Activated CD4-positive, alpha-beta T cell treated with anti-CD3 and anti-CD28 coated beads for 24 hours (primary cell): ENCODE measurements at regions not wholly inside any gene's neighbourhood (a gene's known extent, or its start where the extent isn't known, plus 50 kb on each side); places are given as distances from the start of the nearest gene placed in this dataset.

Experiments used
- DNase-seq, 2 donors: peaks; one replicate each; pipeline ENCODE4 v3.0.0-alpha.2; 2020; ENCODE audit warnings: low read depth in 2 of 2

DNA sequence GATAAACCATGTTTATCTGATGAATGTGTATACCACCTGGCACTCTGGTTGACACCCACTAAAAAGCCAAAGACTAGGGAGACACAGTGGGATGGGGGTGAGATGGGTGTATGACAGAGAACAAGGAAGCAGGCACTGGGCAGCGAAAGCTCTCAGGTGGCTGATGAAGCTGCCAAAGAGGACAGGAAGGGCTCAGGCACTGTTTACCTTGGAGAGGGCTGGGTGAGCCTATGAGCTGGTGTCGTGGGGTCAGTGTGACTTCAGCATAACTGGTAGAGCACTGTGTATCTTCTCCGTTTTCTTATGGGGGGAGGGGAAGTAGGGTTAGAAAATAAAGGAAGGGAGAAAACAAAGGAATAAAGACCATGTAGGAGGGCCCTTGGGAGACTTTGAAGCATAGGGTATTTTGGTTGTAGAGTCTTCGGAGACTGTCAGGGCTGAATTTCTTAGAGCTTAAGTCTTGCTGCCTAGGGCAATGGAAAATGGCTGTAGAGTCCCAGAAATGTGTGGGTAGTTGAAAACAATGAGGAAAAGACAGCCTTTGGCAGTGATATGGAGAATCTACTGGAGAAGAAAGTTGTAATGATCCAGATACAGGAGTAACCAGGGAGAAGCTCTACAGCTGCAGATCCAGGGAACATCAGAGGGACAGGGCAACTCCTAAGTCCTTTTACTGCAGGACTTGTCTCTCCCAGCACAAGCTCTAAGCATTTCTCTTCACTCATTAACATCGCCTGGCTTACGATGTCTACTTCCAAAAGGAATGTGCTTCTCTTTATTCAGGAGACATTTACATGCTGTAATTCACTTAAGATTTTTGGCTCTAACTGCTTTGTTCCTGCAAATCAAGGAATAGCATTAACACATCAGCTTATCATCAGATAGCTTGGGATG, 120.0 kb downstream of the AQP4 start:
- DNase-seq, result no peak

DNA sequence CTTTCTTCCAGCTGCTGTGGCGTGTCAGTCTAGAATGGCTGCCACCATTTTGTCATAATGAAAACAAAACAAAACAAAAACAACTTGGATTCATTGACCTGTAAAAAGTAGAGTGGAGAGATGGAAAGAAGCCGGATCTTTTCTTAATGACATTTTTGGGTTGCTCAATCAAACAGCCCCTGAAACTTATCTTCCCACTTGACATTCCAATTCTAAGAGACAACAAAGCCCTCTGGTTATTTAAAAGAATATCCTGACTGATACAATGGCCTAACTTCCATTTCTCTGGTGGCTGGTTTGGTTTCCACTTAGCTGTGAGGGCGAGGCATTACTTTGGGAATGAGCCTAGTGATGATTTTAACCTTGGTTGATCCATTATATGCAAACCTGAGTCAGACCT, 123.7 kb downstream of the AQP4 start:
- no peak for DNase-seq

DNA sequence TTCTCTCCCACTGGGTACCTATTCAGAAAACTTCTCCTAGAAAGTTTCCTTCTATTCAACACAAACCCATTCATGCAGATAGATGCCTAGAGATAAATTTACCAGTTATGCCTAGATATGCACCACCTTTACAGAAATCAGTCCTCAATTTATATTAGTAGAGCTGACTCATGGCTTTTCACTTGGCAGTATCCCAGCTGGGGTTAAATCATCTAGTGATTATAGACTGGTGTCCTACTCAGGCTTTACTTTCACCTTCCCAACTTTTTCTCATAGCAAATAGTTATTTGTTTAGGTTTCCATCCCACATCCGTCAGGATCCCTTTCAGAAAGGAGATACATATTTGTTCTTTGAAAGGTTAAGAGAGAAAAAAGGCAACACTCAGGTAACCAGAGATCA, 124.5 kb downstream of the AQP4 start:
- no peak for DNase-seq

DNA sequence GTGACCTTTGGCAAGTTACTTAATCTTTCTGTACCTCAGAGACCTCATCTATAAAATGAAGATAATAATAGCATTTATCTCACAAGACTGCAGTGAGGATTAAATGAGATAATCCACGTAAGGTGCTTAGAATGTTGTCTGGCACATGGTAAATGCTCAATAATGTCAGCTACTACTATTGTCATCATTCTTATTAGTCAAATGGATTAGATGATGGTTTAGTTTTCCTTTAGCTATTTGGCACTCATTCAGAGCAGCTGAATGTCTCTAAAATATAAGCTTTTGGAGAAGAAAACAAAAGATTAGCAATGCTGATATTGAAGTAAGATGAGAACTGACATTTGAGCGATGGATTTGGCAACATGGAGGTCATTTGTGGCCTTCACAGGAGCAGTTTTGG, 125.1 kb downstream of the AQP4 start:
- DNase-seq, result no peak

DNA sequence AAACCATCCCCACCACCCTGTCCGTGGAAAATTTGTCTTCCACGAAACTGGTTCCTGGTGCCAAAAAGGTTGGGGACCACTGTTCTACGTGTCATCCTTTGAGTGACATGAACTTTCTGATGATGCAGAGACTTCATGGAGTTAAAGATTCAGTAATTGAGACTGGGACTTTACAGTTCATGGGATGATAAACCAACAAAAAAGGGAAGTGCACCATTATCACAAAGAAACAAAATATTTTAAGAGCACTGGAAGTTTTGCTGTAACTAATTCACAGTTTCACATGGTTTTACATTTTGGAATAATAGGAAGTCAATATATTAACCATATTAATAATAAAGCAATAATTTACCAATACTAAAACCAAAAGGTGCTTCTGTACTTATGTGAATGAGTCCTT, 126.8 kb downstream of the AQP4 start:
- DNase-seq, result no peak

- no peak for DNase-seq
Observed at GRCh38 chr18:26736301-26736700, 129.2 kb downstream of the AQP4 start.

DNA sequence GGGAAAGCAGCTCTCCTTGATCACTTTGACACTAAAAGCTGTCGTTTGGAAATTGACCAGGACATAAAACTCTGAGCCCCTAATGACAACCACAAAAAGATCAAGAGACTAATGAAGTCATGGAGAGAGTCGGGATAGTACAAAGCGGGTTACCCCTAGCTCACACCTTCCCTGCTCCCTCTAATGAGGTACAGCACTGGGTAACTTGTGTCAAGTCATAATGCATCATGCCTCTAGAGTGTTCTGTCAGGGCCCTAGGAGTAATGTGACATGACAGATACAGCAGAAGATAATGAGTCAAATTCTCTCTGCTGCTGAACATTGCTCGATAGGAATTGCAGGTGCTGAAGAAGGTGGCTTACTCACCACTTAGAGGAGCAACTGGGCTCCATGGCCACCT, 130.7 kb downstream of the AQP4 start:
- DNase-seq, result no peak

- no peak for DNase-seq
Observed at GRCh38 chr18:26729449-26729848, 136.1 kb downstream of the AQP4 start.

DNA sequence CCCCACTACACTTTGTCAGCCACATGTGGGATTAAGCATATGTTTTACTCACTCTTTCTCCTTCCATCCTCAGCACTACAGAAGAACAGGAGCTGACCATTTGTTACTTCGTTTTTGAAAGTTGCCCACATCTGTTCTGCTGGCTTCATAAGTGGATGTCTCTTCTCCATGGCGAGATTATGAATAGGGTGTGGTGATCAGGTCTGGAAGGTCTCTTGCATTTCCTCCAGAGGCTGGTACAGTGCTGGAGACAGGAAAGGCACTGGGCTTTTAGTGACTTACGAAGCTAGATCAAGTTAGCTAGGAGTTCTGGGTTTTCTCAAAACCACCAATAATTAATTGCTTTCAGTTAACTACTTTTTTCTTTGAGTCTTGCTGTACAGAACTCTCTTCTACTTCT, 136.5 kb downstream of the AQP4 start:
- DNase-seq, result no peak

GRCh38 chr18:26723981-26724380, 141.5 kb downstream of the AQP4 start:
- no peak for DNase-seq

DNA sequence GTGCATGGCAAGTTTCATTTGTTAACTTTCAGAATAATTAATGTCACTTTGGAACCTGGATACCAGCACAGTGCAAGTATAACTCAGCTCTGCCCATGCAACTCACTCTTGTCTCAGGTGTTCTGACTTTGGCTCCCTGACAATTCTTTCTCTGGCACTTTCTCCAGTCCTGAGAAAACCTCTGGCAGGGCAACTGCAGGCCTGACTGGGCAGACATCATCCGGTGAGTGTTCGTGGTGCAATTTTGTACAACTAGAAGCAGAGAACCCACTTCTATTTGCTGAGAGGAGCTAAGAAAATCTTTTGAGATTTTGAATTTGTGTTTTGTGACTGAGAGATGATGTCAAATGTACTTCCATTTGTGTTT, 143.0 kb downstream of the AQP4 start:
- DNase-seq, result no peak

DNA sequence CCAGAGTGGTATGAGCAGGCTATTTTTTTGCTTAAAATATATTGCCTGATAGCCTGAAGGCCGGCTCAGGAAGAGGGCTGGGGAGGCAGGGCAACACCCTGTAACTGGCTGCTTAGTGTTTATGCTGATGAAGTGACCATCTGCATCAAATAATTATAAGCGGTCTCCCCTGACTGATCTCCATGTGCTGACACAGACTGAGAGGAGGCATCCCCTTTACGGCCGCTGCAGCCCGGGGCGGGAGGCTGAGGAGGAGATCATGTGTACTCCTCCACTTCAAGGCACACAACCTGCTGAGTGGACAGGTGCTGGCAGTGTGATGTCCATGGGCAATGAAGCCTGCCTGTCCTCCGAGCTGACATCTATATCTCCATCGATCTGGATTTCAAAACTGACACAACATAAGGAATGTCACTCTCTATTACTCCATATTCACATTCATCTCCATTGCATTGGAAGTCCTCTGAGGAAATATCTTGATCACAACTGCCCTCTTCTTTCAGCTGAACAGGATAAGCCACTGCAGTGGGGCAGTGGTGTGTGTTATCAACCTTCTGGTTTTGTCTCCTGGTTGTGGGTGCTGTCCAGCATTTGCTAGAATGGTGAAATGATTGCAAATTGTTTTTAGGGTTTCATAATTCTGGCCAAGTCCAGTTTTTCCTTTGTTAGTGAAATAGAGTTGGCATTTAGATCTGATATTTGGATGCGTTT, 143.5 kb downstream of the AQP4 start:
- DNase-seq, result no peak

DNA sequence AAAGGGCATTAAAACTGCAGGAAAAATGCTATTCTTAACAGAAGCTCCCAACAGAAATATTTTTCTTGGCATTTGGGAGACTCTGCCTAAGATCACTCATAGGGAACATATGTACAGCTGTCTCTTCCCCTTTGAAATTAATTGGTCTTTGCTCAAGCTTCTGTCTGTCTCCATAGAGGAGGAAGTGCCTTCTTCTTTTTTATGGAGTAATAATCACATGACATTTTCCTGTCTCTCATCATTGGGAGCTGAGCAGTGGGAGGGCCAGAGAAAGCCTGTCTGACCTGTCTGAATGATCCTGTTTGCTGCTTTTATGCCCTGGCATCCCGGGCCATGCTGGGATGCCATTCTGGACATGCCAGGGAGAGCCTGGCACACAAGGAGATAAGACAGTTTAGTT, 145.6 kb downstream of the AQP4 start:
- DNase-seq, result no peak

- no peak for DNase-seq
Observed at GRCh38 chr18:26717123-26717719, 148.3 kb downstream of the AQP4 start.

- no peak for DNase-seq
Observed at GRCh38 chr18:26714739-26715138, 150.8 kb downstream of the AQP4 start.

DNA sequence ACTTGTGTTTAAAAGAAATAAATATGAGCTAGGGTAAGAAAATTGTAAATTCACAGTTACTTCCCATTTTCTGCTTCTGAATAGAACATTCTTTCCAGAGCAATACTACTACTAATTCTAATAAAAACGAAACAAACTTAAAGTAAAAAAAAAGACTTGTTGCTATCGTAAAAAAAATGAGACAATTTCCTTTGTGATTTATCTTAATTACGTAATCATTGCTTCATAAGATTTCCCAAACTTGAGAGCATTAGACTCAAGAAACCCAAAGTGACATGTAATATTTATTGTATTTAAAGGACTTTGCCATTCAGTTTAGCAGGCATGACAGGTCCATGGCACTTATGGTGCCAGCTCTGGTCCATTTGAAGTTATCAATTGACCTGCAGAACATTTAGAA, 153.8 kb downstream of the AQP4 start:
- DNase-seq, result no peak

GRCh38 chr18:26710470-26711096, 154.9 kb downstream of the AQP4 start:
- no peak for DNase-seq

- DNase-seq, result no peak
Observed at GRCh38 chr18:26709897-26710296, 155.6 kb downstream of the AQP4 start.

DNA sequence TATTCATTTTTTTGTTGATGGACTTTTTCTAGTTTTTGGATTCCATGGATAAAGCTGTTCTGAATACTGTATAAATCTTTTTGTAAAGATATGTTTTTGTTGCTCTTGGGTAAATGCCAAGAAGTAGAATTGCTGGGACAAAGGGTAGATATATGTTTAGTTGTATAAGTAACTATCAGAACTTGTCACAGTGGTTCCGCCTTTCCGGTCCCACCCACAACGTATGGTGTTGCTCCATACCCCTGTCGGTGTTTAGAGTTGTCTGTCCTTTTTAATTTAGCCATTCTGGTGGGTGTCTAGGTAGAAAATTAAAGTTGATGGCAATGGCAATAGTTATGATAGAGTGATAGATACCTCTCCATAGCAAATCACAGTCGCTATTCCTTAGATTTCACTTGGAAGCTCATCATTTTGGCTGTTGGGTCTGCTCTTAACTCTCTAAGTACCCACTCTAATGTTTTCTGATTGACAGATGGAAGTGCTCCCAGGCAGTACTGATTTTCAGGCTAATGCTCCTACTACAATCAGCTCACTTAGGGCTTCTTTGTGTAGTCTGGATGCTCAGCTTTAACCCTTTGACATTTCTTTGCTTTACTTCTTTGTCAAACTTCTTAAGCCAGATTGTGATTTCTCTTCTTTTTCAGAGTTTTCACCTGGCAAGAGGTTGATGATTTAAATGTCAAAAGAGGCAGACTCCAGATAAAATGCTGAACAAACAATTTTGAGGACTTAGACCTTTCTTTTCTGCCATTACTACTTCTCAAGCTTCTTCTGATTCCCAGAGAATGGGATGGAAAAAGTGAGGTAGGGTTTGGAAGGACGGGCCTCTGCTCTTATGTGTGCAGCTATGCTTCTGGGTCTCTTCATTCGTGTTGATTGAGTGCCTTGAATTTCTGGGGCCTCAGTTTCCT, 156.4 kb downstream of the AQP4 start:
- DNase-seq, result no peak

GRCh38 chr18:26706911-26707351, 158.6 kb downstream of the AQP4 start:
- no peak for DNase-seq

DNA sequence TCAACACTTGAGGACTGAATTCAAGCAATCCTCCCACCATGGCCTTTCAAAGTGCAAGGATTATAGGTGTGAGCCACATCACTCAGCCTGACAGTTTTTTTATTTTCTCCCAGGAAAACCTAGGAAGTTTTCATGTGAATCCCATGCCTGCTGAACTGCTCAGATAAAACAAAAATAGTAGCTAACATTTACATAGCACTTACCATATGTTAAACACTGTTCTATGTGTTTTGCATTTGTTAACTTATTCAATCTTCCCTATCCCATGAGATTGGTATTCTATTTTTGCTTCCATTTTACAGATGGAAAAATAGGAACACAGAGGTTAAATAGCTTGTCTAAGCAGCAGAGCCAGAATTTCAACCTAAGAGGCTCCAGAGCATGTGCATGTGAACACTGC, 157.4 kb upstream of the KCTD1 start:
- DNase-seq, result no peak
